Activated CD4-positive, alpha-beta T cell treated with anti-CD3 and anti-CD28 coated beads, Interleukin-2, Interleukin-4, amounts not matched to agents 100 ng/mL and 50 ng/mL, durations not matched to agents 16 hours and 8 hours (primary cell): ENCODE measurements at regions not wholly inside any gene's neighbourhood (a gene's known extent, or its start where the extent isn't known, plus 50 kb on each side); places are given as distances from the start of the nearest gene placed in this dataset.

ENCODE experiments used
- DNase-seq: peaks from one replicate; pipeline ENCODE4 v3.0.0-alpha.2; 2020; ENCODE audit warnings: low spot score

GRCh38 chr13:24008679-24009078 lies 111.4 kb upstream of the C1QTNF9B start:
- DNase-seq, result no peak

GRCh38 chr13:24011266-24011665 lies 114.0 kb upstream of the C1QTNF9B start:
- DNase-seq, result no peak

- DNase-seq, result no peak
Observed at GRCh38 chr13:24012648-24013047, 115.3 kb upstream of the C1QTNF9B start.

- no peak for DNase-seq
Observed at GRCh38 chr13:24013189-24013588, 115.9 kb upstream of the C1QTNF9B start.

- DNase-seq, result no peak
Observed at GRCh38 chr13:24016046-24016445, 118.7 kb upstream of the C1QTNF9B start.

GRCh38 chr13:24022568-24022967 lies 125.3 kb upstream of the C1QTNF9B start:
- no peak for DNase-seq

- no peak for DNase-seq
Observed at GRCh38 chr13:24023073-24023472, 125.8 kb upstream of the C1QTNF9B start.

- no peak for DNase-seq
Observed at GRCh38 chr13:24027494-24027893, 130.2 kb upstream of the C1QTNF9B start.

- no peak for DNase-seq
Observed at GRCh38 chr13:24032252-24032651, 128.3 kb upstream of the SPATA13 start.

GRCh38 chr13:24032674-24033073 lies 127.8 kb upstream of the SPATA13 start:
- no peak for DNase-seq

GRCh38 chr13:24033527-24034302 lies 126.8 kb upstream of the SPATA13 start:
- no peak for DNase-seq

- DNase-seq, result no peak
Observed at GRCh38 chr13:24035411-24035810, 125.1 kb upstream of the SPATA13 start.

- DNase-seq, result no peak
Observed at GRCh38 chr13:24036115-24036514, 124.4 kb upstream of the SPATA13 start.

- peak; percentile 72 for DNase-seq
Observed at GRCh38 chr13:24038405-24038804, 122.1 kb upstream of the SPATA13 start.

- no peak for DNase-seq
Observed at GRCh38 chr13:24038841-24039330, 121.6 kb upstream of the SPATA13 start.

GRCh38 chr13:24039621-24040475 lies 120.7 kb upstream of the SPATA13 start:
- DNase-seq, result peak; percentile 49

GRCh38 chr13:24040835-24041234 lies 119.7 kb upstream of the SPATA13 start:
- DNase-seq, result no peak

GRCh38 chr13:24041651-24042225 lies 118.8 kb upstream of the SPATA13 start:
- no peak for DNase-seq

GRCh38 chr13:24042710-24043440 lies 117.6 kb upstream of the SPATA13 start:
- no peak for DNase-seq

- DNase-seq, result peak; percentile 17
Observed at GRCh38 chr13:24043590-24044350, 116.8 kb upstream of the SPATA13 start.

GRCh38 chr13:24045597-24045996 lies 114.9 kb upstream of the SPATA13 start:
- DNase-seq, result no peak
